DND-41 (cell line): ENCODE measurements at regions not wholly inside any gene's neighbourhood (a gene's known extent, or its start where the extent isn't known, plus 50 kb on each side); places are given as distances from the start of the nearest gene placed in this dataset.

Source experiments
- ATAC-seq: fragments of 200-7000 bp; cut with Tn5 transposase; 3 replicates; pipeline ENCODE4 v1.9.1; 2021; ENCODE audit warnings: low read depth; ENCODE audit not compliant: insufficient read depth
- DNase-seq: peaks from one replicate; pipeline ENCODE4 v3.0.0-alpha.2; 2020
- H2AFZ ChIP-seq: 2 replicates; pipeline ENCODE4 v1.6.0; 2012; ENCODE audit warnings: low read depth, low read length
- H3K27ac ChIP-seq: 2 replicates; pipeline ENCODE4 v1.5.1; 2012; ENCODE audit warnings: low read length, inconsistent platforms
- H3K27me3 ChIP-seq: fragments of 200-600 bp; sonication (generic); 2 replicates; pipeline ENCODE4 v1.6.0; 2012; ENCODE audit warnings: low read length, mild to moderate bottlenecking, inconsistent platforms; ENCODE audit not compliant: insufficient read depth, poor library complexity
- H3K36me3 ChIP-seq: 2 replicates; pipeline ENCODE4 v1.5.1; 2012; ENCODE audit warnings: low read length, inconsistent platforms; ENCODE audit not compliant: insufficient read depth
- H3K4me1 ChIP-seq: 2 replicates; pipeline ENCODE4 v1.5.1; 2012; ENCODE audit warnings: mild to moderate bottlenecking, low read length; ENCODE audit not compliant: insufficient read depth
- H3K4me2 ChIP-seq: 2 replicates; pipeline ENCODE4 v1.6.0; 2012; ENCODE audit warnings: mild to moderate bottlenecking, moderate library complexity, low read length, inconsistent platforms; ENCODE audit not compliant: insufficient read depth
- H3K4me3 ChIP-seq, 2 experiments: fragments of 200-600 bp in 1 of 2; shearing (Covaris generic) in 1 of 2; 2 replicates each; pipeline ENCODE4 v1.5.1; 2012 to 2016; ENCODE audit warnings: inconsistent platforms in 2 of 2, low read length in 2 of 2, mild to moderate bottlenecking in 2 of 2, low read depth in 1 of 2, moderate library complexity in 1 of 2
- H3K79me2 ChIP-seq: 2 replicates; pipeline ENCODE4 v1.6.0; 2012; ENCODE audit warnings: low read length, inconsistent platforms; ENCODE audit not compliant: insufficient read depth
- H3K9ac ChIP-seq: 2 replicates; pipeline ENCODE4 v1.6.0; 2012; ENCODE audit warnings: low read depth, mild to moderate bottlenecking, inconsistent platforms, low read length, moderate library complexity
- H3K9me3 ChIP-seq: 2 replicates; pipeline ENCODE4 v1.5.1; 2012; ENCODE audit warnings: low read length, moderate library complexity, mild to moderate bottlenecking, inconsistent platforms; ENCODE audit not compliant: insufficient read depth, severe bottlenecking
- H4K20me1 ChIP-seq: 2 replicates; pipeline ENCODE4 v1.6.0; 2012; ENCODE audit warnings: low read length; ENCODE audit not compliant: insufficient read depth
- EZH2 ChIP-seq: IDR thresholded peaks from 3 replicates; pipeline ENCODE4 v1.6.1; 2012; ENCODE audit warnings: borderline replicate concordance, low read depth, mild to moderate bottlenecking, moderate library complexity, low read length, inconsistent platforms; ENCODE audit not compliant: severe bottlenecking
- TF ChIP-seq, protein P1 (sequence below): IDR thresholded peaks from 2 replicates; pipeline ENCODE4 v1.5.1; 2012; ENCODE audit warnings: borderline replicate concordance, low read length, moderate library complexity, mild to moderate bottlenecking; ENCODE audit not compliant: poor library complexity, severe bottlenecking; ENCODE audit errors: extremely low read depth

DNA sequence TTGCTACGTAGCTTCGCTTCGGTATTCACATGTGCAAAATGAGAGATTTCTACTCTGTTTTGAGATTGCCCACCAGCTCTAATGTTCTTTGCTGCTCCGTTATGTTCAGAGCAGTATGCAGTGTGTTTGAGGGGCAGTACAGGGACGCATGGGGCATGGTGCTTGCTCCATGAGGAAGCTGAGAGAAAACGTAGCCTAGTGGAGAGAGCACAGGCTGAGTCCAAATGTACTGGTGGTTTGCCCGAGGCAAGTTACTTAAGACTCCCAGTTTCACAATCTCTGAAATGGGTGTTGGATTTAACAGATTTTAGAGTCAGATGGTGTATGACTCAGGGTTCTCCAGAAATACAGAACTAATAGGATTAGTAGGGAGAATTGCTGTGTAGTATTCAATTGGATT, 310.5 kb downstream of the ETNK1 start:
- no peak for TF ChIP-seq EZH2
- TF ChIP-seq, protein P1, sequence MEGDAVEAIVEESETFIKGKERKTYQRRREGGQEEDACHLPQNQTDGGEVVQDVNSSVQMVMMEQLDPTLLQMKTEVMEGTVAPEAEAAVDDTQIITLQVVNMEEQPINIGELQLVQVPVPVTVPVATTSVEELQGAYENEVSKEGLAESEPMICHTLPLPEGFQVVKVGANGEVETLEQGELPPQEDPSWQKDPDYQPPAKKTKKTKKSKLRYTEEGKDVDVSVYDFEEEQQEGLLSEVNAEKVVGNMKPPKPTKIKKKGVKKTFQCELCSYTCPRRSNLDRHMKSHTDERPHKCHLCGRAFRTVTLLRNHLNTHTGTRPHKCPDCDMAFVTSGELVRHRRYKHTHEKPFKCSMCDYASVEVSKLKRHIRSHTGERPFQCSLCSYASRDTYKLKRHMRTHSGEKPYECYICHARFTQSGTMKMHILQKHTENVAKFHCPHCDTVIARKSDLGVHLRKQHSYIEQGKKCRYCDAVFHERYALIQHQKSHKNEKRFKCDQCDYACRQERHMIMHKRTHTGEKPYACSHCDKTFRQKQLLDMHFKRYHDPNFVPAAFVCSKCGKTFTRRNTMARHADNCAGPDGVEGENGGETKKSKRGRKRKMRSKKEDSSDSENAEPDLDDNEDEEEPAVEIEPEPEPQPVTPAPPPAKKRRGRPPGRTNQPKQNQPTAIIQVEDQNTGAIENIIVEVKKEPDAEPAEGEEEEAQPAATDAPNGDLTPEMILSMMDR = no peak
- ATAC-seq (no peak), DNase-seq (no peak)
- Histone ChIP-seq H3K27ac (no peak overlapping the region), H3K9ac (no peak overlapping the region), H3K9me3 (no peaks in the 10 kb centered on the region), H3K36me3 (no peaks in the 10 kb centered on the region), H3K4me3 (no peak overlapping the region), H3K4me2 (no peak overlapping the region), H4K20me1 (no peaks in the 10 kb centered on the region), H3K79me2 (no peaks in the 10 kb centered on the region), H2AFZ (no peak overlapping the region), H3K4me1 (no peaks in the 10 kb centered on the region), H3K27me3 (no peaks in the 10 kb centered on the region)

DNA sequence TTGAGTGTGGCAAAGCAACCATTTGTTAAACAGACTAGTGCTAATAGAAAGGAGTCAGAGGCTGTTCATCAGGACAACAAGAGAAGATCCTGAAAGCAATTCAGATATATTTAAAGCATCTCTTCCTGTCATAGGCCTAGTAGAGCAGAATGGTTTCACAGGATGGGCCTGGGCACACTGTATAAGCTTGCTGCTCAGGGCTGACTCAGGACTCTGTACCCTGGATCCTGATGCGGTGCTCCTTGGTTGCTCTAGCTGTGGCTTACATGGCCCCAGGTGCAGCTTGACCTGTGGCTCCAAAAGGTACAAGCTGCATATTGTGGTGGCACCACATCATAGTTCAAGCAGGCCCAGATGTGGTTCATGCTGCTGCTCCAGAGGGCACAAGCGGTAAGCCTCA, 313.4 kb downstream of the ETNK1 start:
- no peaks in the 10 kb centered on the region for H4K20me1 ChIP-seq
- no peak for ATAC-seq

DNA sequence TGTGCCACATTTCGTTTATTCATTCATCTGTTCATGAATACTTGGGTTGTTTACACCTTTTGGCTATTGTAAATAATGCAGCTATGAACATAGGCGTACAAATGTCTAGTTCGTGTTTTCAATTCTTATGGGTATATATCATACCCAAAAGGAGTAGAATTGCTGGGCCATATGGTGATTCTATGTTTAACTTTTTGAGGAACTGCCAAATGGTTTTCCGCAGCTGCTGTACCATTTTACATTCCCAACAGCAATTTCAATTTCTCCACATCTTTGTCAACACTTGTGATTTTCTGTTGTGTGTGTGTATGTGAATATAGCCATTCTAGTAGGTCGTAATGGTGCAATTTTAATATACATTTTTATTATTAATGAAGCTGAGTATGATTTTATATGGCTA, 326.2 kb downstream of the ETNK1 start:
- no peak for TF ChIP-seq EZH2
- TF ChIP-seq, protein P1 = no peak
- H3K27ac ChIP-seq = no peak overlapping the region
- H4K20me1 ChIP-seq = no peaks in the 10 kb centered on the region
- DNase-seq (no peak), ATAC-seq (no peak)
- H2AFZ ChIP-seq = no peak overlapping the region
- H3K4me3 ChIP-seq = no peak overlapping the region
- H3K4me2 ChIP-seq = no peak overlapping the region
- peaks cover 6% of the 10 kb centered on the region for H3K9me3 ChIP-seq
- H3K27me3 ChIP-seq = no peaks in the 10 kb centered on the region
- no peaks in the 10 kb centered on the region for H3K79me2 ChIP-seq
- H3K4me1 ChIP-seq = no peaks in the 10 kb centered on the region
- no peak overlapping the region for H3K9ac ChIP-seq
- H3K36me3 ChIP-seq = no peaks in the 10 kb centered on the region

More for the DNA sequence above, 313.4 kb downstream of the ETNK1 start:
- Histone ChIP-seq H3K27me3 (no peaks in the 10 kb centered on the region), H3K36me3 (no peaks in the 10 kb centered on the region), H3K4me2 (no peak overlapping the region), H3K9ac (no peak overlapping the region), H3K79me2 (no peaks in the 10 kb centered on the region), H3K27ac (no peak overlapping the region), H3K4me3 (no peak overlapping the region), H3K9me3 (no peaks in the 10 kb centered on the region), H2AFZ (no peak overlapping the region), H3K4me1 (no peaks in the 10 kb centered on the region)
- TF ChIP-seq EZH2 = no peak
- TF ChIP-seq, protein P1 = no peak
- no peak for DNase-seq

DNA sequence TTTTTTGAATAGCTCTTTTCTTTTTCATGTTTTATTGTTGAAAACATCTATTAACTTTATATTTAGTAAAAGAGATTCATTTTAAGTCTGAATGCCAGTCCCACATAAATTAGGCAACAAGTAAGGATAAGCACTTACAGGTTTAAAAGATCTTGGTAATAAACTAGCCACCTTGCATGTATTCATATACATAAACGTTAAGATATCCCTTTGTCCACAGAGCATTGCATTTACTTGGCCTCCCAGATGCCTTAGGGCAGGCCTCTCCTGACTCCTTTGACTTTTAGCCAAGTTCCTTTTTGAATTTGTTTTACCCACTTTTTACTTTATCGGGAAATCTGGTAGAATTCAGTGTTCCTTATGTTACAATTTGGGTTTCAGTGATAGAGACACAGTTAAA, 331.7 kb downstream of the ETNK1 start:
- ATAC-seq (no peak), DNase-seq (no peak)
- H4K20me1 ChIP-seq = no peaks in the 10 kb centered on the region
- H3K36me3 ChIP-seq = no peaks in the 10 kb centered on the region
- peaks cover 6% of the 10 kb centered on the region for H3K9me3 ChIP-seq
- no peak overlapping the region for H3K4me3 ChIP-seq
- H3K79me2 ChIP-seq = no peaks in the 10 kb centered on the region
- H3K27ac ChIP-seq = no peak overlapping the region
- no peak overlapping the region for H2AFZ ChIP-seq
- H3K4me2 ChIP-seq = no peak overlapping the region
- no peaks in the 10 kb centered on the region for H3K4me1 ChIP-seq
- TF ChIP-seq, protein P1 = no peak
- no peak for TF ChIP-seq EZH2
- no peak overlapping the region for H3K9ac ChIP-seq
- H3K27me3 ChIP-seq = no peaks in the 10 kb centered on the region
